Duodenal mucosa (tissue), 2 donors: ENCODE measurements at regions not wholly inside any gene's neighbourhood (a gene's known extent, or its start where the extent isn't known, plus 50 kb on each side); places are given as distances from the start of the nearest gene placed in this dataset.
"Not testable (repeated sequence)": the region's sequence is repeated elsewhere in the genome, so short reads cannot be mapped to it uniquely, and the experiment has no call there.

Experiments used
- H3K27ac ChIP-seq: one replicate; pipeline ENCODE4 v1.7.0; 2013; ENCODE audit warnings: low read depth, low read length
- H3K27me3 ChIP-seq, 2 donors: one replicate each; pipeline ENCODE4 v1.7.0; 2013; ENCODE audit warnings: low read length in 2 of 2, control low read depth in 1 of 2; ENCODE audit not compliant: insufficient read depth in 2 of 2, control insufficient read depth in 1 of 2
- H3K36me3 ChIP-seq, 2 donors: one replicate each; pipeline ENCODE4 v1.7.0; 2013; ENCODE audit warnings: low read length in 2 of 2, control low read depth in 1 of 2; ENCODE audit not compliant: insufficient read depth in 2 of 2, control insufficient read depth in 1 of 2
- H3K4me1 ChIP-seq, 2 donors: one replicate each; pipeline ENCODE4 v1.7.0; 2013; ENCODE audit warnings: low read length in 2 of 2, control low read depth in 1 of 2; ENCODE audit not compliant: insufficient read depth in 2 of 2, control insufficient read depth in 1 of 2
- H3K4me3 ChIP-seq, 2 donors: one replicate each; pipeline ENCODE4 v1.7.0; 2013; ENCODE audit warnings: low read length in 2 of 2, low read depth in 1 of 2
- H3K9ac ChIP-seq, 2 donors: one replicate each; pipeline ENCODE4 v1.7.0; 2013; ENCODE audit warnings: low read length in 2 of 2, low read depth in 1 of 2
- H3K9me3 ChIP-seq, 2 donors: one replicate each; pipeline ENCODE4 v1.7.0; 2013; ENCODE audit warnings: low read length in 2 of 2, control low read depth in 1 of 2; ENCODE audit not compliant: control insufficient read depth in 1 of 2

DNA sequence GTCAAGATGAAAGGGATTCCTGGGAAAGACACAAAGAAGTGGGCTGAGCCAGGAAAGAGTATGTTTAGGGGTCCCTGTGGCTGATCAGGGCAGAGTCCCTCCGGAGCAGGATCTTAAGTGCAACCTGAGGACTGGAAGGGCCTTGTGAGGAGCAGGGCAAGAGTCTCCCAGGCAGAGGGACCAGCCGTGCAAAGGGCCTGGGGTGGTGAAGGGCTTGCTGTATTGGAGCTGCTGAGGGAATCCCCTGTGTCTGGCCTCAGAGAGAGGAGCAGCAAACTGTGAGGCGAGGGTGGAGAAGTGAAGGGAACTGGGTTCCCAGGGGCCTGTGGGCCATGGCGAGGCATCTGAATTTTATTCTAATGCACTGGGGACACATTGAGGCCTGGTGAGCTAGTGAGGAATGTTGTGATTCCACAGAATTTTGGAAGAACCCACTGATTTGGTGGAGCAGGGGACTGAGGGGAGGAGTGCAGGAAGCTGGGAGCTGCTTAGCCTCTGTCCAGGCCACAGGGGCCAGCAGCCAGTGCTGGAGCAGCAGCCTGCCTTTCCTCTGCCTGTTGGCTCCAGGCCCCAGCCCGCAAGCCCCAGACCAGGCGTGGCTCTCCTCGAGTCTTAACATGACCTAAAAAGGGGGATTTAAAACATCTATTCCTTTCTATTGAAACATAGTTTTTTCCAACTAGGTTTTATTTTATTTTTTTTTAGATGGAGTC lies 138.4 kb upstream of the IGFBP3 start:
- H3K4me1 ChIP-seq: no peaks in the 10 kb centered on the region
- no peaks in the 10 kb centered on the region for H3K9me3 ChIP-seq
- no peak overlapping the region for H3K9ac ChIP-seq
- no peaks in the 10 kb centered on the region for H3K36me3 ChIP-seq
- H3K4me3 ChIP-seq: no peak overlapping the region
- no peaks in the 10 kb centered on the region for H3K27me3 ChIP-seq
- H3K27ac ChIP-seq: no peak overlapping the region

DNA sequence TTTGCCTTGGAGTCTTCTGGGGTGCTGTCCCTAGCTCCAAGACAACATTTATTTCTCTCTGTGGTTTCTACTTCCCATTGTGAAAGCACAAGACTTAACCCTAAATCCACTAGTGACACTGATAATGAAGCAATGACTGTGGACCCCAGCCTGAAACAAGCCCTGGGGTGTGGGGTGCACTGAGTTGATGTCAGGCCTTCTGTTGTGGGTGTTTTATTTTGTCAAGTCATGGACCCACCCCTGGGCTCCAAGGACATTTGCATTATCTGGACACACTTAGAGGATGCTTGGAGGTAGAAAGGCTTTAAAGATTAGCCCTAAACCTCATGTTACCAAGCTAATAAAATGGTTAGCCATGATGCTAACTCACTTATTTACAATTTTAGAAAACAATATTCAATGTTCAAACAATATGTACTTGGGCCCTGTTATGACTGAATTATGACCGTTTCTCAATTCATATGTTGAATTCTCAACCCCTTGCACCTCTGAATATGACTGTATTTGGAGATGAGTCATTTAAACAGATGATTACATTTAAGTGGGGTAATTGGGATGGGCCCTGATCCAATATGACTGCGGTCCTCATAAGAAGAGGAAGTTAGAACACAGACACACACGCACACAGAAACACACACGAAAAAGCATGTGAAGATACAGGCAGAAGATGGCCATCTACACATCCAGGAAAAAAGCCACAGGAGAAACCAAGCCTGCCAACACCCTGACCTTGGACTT lies 137.2 kb upstream of the IGFBP3 start:
- no peaks in the 10 kb centered on the region for H3K27me3 ChIP-seq
- no peak overlapping the region for H3K4me3 ChIP-seq
- H3K27ac ChIP-seq: no peak overlapping the region
- no peaks in the 10 kb centered on the region for H3K36me3 ChIP-seq
- no peak overlapping the region for H3K9ac ChIP-seq
- H3K9me3 ChIP-seq: no peaks in the 10 kb centered on the region
- no peaks in the 10 kb centered on the region for H3K4me1 ChIP-seq

DNA sequence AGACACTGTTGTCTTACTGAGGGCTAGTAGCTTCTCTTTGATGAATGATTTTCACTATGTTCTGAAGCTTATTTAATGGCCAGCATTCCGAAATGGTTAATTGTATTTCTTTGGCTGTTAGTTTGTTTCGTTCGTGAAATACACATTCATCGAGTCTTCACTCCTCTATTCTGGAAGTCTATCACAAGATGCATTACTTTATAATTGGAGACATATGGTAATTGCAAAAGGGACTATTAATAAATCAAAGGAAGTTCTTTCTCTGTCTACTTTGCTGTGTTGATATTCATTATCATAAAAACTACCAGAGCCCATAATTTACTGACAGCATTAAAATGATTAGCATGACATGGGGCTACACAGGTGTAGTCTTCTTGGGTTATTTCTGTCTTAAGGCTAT lies 133.8 kb upstream of the IGFBP3 start:
- Histone ChIP-seq H3K9ac (no peak overlapping the region), H3K27ac (no peak overlapping the region), H3K9me3 (no peaks in the 10 kb centered on the region), H3K27me3 (no peaks in the 10 kb centered on the region), H3K4me3 (no peak overlapping the region), H3K4me1 (no peaks in the 10 kb centered on the region), H3K36me3 (no peaks in the 10 kb centered on the region)

DNA sequence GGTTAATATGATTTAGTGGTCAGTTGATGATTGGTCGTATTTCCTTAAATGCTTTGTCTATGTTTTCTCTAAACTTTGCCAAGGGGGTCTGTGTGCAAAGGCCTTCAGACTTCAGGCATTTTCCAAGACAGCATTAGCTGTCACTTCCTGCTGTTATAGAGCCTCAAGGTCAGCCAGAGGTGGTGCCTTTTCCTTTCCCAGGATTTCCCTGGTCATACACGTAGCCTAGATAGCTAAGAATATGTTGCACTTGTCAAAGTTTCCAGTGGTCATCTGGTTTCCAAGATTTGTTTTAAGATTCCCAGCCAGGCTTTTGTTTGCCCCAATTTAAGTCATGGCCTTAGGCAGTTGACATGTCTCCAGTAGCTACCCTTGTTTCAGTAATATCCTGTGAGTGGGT lies 133.2 kb upstream of the IGFBP3 start:
- Histone ChIP-seq H3K4me1 (no peaks in the 10 kb centered on the region), H3K27ac (no peak overlapping the region), H3K27me3 (no peaks in the 10 kb centered on the region), H3K36me3 (no peaks in the 10 kb centered on the region), H3K4me3 (no peak overlapping the region), H3K9me3 (no peaks in the 10 kb centered on the region), H3K9ac (no peak overlapping the region)

DNA sequence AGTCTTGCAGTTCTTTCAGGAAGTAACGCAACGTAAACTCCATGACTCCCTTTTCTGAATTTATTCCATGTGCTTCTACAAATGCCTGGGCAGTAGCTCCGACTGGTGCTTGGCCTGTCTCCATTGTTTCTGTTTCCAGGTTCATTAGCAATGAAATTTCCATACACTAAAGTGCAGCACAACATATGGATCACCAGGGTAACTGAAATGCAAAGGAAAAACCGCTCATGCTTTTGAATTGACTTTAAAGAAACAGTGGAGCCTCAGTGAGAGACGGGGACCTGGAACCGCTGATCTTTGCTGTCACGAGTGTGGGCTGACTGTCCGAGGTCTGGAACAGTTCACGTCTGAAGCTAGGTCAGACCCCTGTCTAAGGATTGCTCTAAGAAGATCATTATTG lies 126.5 kb upstream of the IGFBP3 start:
- Histone ChIP-seq H3K9ac (no peak overlapping the region), H3K9me3 (no peaks in the 10 kb centered on the region), H3K4me1 (no peaks in the 10 kb centered on the region), H3K27me3 (no peaks in the 10 kb centered on the region), H3K27ac (no peak overlapping the region), H3K36me3 (no peaks in the 10 kb centered on the region), H3K4me3 (no peak overlapping the region)

DNA sequence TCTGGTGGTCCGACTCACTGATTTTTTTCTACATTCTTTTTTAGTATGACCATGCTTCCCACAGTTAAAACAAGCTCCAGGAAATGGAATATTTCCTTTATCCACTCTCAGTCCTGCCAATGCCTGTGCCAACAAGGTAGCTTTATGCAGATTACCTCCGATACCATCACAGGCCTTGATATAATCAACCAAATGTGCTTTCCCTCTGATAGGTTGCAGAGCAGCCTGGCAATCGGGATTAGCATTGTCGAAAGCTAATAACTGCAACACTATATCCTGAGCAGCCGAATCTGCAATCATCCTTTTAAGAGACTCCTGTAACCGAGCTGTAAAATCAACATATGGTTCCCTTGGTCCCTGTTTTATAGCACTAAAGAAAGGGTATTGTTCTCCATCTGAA lies 122.3 kb upstream of the IGFBP3 start:
- not testable (repeated sequence) for H3K4me1 ChIP-seq, H3K36me3 ChIP-seq, H3K27ac ChIP-seq, H3K9ac ChIP-seq, H3K27me3 ChIP-seq, H3K9me3 ChIP-seq, H3K4me3 ChIP-seq

DNA sequence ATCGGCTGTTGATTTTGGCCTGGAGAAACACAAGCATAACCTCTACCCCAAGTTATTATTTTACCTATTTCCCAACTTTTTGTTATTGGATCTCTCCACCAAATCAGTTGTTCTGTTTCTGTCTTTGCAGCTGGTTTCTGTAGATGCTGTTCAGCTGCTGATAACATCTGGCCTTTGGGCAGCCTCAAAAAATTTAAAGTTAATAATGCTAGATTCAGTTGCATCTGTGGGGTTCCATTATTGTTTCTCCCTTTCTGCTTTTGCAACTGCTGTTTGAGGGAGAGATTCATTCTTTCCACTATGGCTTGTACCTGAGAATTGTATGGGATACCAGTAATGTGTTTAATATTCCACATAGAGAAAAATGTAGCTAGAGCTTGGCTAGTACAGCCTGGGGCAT lies 118.7 kb upstream of the IGFBP3 start:
- H3K27me3 ChIP-seq, H3K9me3 ChIP-seq, H3K9ac ChIP-seq, H3K4me1 ChIP-seq, H3K36me3 ChIP-seq, H3K27ac ChIP-seq, H3K4me3 ChIP-seq: not testable (repeated sequence)

DNA sequence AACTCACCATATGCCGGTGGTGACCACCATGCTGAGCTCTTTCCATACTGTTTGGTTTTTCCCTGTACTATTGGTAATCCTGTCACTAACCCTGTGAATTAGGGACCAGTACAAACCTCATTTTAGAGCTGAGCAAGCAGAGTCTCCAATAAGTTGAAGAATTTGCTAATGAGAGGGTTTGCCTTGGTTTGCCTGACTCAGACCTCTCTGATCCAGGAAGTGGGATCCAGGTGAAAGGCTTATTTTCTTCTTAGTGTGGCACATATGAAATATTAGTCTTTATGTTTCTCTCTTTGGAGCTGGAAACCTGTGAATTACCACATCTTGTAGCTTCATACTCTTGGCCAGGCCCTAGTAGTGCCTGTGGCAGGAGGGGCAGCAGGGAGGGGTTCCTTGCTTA lies 114.1 kb upstream of the IGFBP3 start:
- Histone ChIP-seq H3K27me3 (no peaks in the 10 kb centered on the region), H3K9ac (no peak overlapping the region), H3K36me3 (no peaks in the 10 kb centered on the region)

DNA sequence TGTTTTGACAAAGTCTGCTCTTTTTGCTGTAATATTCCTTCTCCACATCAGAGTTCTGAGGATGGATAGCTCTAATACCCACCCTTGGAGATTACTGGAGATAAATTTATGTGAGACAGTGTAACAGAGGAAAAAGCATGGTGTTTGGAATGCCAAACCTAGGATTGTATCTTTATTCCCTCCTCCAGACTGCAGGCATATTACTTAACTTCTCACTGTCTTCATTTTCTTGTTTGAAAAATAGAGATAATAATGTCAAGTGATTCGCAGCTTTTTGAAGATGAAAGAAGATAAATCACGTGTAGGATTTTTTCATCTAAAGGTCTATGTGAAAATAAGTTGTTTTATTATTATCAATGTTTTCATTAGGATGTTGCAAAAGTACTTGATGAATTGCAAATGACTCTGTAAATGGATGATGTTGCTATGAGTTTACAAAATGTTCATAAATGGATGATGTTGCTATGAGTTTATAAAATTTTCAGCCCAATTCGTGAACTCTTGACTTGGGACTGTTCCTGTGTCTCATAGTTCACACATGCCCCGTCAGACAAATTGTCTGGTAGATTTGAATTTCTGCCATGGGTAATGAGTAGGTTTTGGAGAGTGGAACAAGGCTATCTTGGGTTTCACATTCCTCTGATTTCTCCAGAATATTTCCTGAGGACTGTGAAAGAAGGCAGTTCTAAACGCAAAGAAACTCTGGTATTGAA lies 113.1 kb upstream of the IGFBP3 start:
- Histone ChIP-seq H3K9me3 (no peaks in the 10 kb centered on the region), H3K36me3 (no peaks in the 10 kb centered on the region), H3K9ac (no peak overlapping the region), H3K27me3 (no peaks in the 10 kb centered on the region), H3K4me1 (no peaks in the 10 kb centered on the region), H3K4me3 (no peak overlapping the region), H3K27ac (no peak overlapping the region)

More for the DNA sequence above, 114.1 kb upstream of the IGFBP3 start:
- Histone ChIP-seq H3K27ac (no peak overlapping the region), H3K4me3 (no peak overlapping the region), H3K4me1 (no peaks in the 10 kb centered on the region), H3K9me3 (no peaks in the 10 kb centered on the region)

DNA sequence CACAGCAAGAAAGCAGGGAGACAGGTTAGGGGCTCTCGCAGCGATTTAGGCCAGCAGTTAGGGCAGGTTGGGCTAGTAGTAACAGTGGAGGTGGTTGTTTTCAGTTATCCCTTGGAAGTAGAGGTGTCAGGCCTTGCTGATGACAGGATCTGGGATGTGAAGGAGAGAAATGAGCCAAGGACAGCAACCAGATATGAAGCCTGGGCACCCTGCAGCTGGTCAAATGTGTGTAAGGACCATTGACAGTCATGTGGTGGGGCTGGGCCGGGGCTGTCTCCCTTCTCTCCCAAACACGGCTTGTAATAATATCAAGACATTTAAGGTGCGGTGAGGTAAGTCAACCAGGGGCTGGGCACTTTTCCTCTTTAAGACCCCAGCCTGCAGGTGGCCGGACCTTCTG lies 112.5 kb upstream of the IGFBP3 start:
- Histone ChIP-seq H3K9me3 (no peaks in the 10 kb centered on the region), H3K4me3 (no peak overlapping the region), H3K4me1 (no peaks in the 10 kb centered on the region), H3K9ac (no peak overlapping the region), H3K27me3 (no peaks in the 10 kb centered on the region), H3K36me3 (no peaks in the 10 kb centered on the region), H3K27ac (no peak overlapping the region)
